ENCODE measurements at regions not wholly inside any gene's neighbourhood (a gene's known extent, or its start where the extent isn't known, plus 50 kb on each side); places are given as distances from the start of the nearest gene placed in this dataset.

DNA sequence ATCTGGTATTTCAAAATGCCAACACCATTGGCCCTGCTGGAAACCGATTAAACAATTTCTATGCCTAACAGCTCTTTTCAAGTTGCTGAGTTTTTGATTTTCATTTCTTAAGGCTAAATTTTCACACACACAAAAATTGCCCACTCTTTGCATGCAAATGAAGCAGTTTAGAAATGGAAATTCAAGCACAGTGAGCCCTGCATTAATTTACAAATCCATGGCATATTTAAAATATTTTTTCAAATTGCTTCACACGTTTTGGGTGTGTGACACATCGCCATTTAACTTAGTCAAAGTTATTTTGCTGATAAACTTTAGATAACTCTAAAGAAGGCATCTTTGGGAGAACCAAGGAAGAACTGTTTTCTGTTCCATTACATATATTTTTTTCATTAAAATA, 184.8 kb downstream of the TXNL1 start:
- Histone ChIP-seq H3F3A (ENCODE audit: control insufficient read depth, insufficient read depth) (no peaks in the 10 kb centered on the region), H3K4me3 (ENCODE audit: low read length) (no peak overlapping the region), H3K9me2 (replicated peaks; ENCODE audit: control insufficient read depth, low read length) (no peaks in the 10 kb centered on the region), H3K4me1 (ENCODE audit: control insufficient read depth, low read length) (no peaks in the 10 kb centered on the region), H3K9me3 (ENCODE audit: control insufficient read depth, insufficient read depth, low read length) (no peaks in the 10 kb centered on the region), H3K36me3 (ENCODE audit: control insufficient read depth, low read length) (no peaks in the 10 kb centered on the region), H3K79me2 (ENCODE audit: control insufficient read depth, low read length) (no peaks in the 10 kb centered on the region), H4K20me1 (ENCODE audit: control insufficient read depth, insufficient read depth, low read depth, low read length) (no peaks in the 10 kb centered on the region), H3K27me3 (ENCODE audit: control insufficient read depth, low read length) (no peaks in the 10 kb centered on the region), H3K4me2 (ENCODE audit: low read length) (no peak overlapping the region), H3K27ac (ENCODE audit: low read depth, low read length) (no peak overlapping the region)
- no peak for TF ChIP-seq EZH2phosphoT487 (IDR thresholded peaks at IDR 0.05; ENCODE audit: borderline replicate concordance, low read length)
- TF ChIP-seq, protein P1, sequence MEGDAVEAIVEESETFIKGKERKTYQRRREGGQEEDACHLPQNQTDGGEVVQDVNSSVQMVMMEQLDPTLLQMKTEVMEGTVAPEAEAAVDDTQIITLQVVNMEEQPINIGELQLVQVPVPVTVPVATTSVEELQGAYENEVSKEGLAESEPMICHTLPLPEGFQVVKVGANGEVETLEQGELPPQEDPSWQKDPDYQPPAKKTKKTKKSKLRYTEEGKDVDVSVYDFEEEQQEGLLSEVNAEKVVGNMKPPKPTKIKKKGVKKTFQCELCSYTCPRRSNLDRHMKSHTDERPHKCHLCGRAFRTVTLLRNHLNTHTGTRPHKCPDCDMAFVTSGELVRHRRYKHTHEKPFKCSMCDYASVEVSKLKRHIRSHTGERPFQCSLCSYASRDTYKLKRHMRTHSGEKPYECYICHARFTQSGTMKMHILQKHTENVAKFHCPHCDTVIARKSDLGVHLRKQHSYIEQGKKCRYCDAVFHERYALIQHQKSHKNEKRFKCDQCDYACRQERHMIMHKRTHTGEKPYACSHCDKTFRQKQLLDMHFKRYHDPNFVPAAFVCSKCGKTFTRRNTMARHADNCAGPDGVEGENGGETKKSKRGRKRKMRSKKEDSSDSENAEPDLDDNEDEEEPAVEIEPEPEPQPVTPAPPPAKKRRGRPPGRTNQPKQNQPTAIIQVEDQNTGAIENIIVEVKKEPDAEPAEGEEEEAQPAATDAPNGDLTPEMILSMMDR (IDR thresholded peaks at IDR 0.05; ENCODE audit: low read depth, low read length, poor library complexity, severe bottlenecking): no peak

DNA sequence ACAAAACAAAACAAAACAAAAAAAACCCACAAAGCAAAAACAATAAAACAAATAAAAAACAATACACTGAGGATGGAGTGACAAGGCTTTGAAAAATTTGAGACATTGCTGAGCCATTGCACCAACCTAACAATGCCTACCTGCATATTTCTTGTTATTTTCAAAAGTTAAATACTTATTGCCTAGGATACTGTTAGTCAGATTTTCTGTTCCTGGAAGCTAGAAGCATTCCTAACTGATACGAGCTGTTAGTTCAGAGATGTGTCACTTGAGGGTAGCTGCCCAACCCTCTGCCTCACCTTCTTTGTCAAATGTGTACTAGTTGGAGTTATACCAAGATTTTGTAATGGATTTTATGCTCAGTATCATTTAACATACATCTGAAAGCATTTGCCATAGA, 187.2 kb downstream of the TXNL1 start:
- no peaks in the 10 kb centered on the region for H3K4me1 ChIP-seq (ENCODE audit: control insufficient read depth, low read length)
- 0 out of 2 replicates have a peak, but pooled peaks cover 4% of the 10 kb centered on the region for H3K27me3 ChIP-seq (ENCODE audit: control insufficient read depth, low read length)
- no peak overlapping the region for H3K27ac ChIP-seq (ENCODE audit: low read depth, low read length)
- no peak overlapping the region for H3K4me2 ChIP-seq (ENCODE audit: low read length)
- H4K20me1 ChIP-seq (ENCODE audit: control insufficient read depth, insufficient read depth, low read depth, low read length): no peaks in the 10 kb centered on the region
- H3K36me3 ChIP-seq (ENCODE audit: control insufficient read depth, low read length): no peaks in the 10 kb centered on the region
- H3F3A ChIP-seq (ENCODE audit: control insufficient read depth, insufficient read depth): no peaks in the 10 kb centered on the region
- no peaks in the 10 kb centered on the region for H3K9me2 ChIP-seq (replicated peaks; ENCODE audit: control insufficient read depth, low read length)
- H3K4me3 ChIP-seq (ENCODE audit: low read length): no peak overlapping the region
- TF ChIP-seq EZH2phosphoT487 (IDR thresholded peaks at IDR 0.05; ENCODE audit: borderline replicate concordance, low read length): no peak
- TF ChIP-seq, protein P1 (IDR thresholded peaks at IDR 0.05; ENCODE audit: low read depth, low read length, poor library complexity, severe bottlenecking): no peak
- H3K9me3 ChIP-seq (ENCODE audit: control insufficient read depth, insufficient read depth, low read length): no peaks in the 10 kb centered on the region
- H3K79me2 ChIP-seq (ENCODE audit: control insufficient read depth, low read length): no peaks in the 10 kb centered on the region

DNA sequence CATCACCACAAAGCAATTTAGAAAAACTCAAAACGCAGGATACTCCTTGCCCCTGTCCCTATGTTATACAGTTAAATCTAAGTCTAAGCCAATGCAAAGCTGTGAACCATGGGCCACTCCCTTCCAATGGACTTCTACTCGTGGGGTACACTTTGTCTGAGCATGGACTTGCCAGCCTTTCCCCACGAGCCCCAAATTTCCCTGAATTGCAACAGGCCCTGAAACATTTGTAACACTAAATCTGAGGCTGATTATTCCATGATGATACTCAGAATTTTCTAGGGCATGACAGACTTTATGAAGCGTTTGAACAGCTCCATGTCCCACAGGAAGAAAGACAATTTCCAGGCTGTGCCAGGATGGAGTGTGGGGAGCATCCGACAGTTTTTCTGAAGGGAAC, 189.6 kb downstream of the TXNL1 start:
- Histone ChIP-seq H3K79me2 (ENCODE audit: control insufficient read depth, low read length) (no peaks in the 10 kb centered on the region), H3K27me3 (ENCODE audit: control insufficient read depth, low read length) (peaks cover 8% of the 10 kb centered on the region; the same call in 1 of the 2 replicates), H3K9me2 (replicated peaks; ENCODE audit: control insufficient read depth, low read length) (no peaks in the 10 kb centered on the region), H3F3A (ENCODE audit: control insufficient read depth, insufficient read depth) (no peaks in the 10 kb centered on the region), H3K36me3 (ENCODE audit: control insufficient read depth, low read length) (no peaks in the 10 kb centered on the region), H3K4me1 (ENCODE audit: control insufficient read depth, low read length) (no peaks in the 10 kb centered on the region), H3K4me2 (ENCODE audit: low read length) (no peak overlapping the region), H3K9me3 (ENCODE audit: control insufficient read depth, insufficient read depth, low read length) (no peaks in the 10 kb centered on the region), H4K20me1 (ENCODE audit: control insufficient read depth, insufficient read depth, low read depth, low read length) (no peaks in the 10 kb centered on the region), H3K27ac (ENCODE audit: low read depth, low read length) (no peak overlapping the region), H3K4me3 (ENCODE audit: low read length) (no peak overlapping the region)
- TF ChIP-seq EZH2phosphoT487 (IDR thresholded peaks at IDR 0.05; ENCODE audit: borderline replicate concordance, low read length): no peak
- TF ChIP-seq, protein P1 (IDR thresholded peaks at IDR 0.05; ENCODE audit: low read depth, low read length, poor library complexity, severe bottlenecking): no peak
